Spleen (tissue), 7 donors: ENCODE measurements at regions not wholly inside any gene's neighbourhood (a gene's known extent, or its start where the extent isn't known, plus 50 kb on each side); places are given as distances from the start of the nearest gene placed in this dataset.

ENCODE experiments used
- CTCF ChIP-seq, 11 experiments: fragments of 200-600 bp in 7 of 11; fragments of 450-650 bp in 4 of 11; sonication (generic) in 4 of 11; IDR thresholded peaks in 8 of 11; conservative IDR thresholded peaks in 3 of 11; 1 replicate in 7 of 11; 2 replicates in 4 of 11; pipeline versions ENCODE4 v1.4.0 to v1.8.0; 2016 to 2021; ENCODE audit warnings: antibody characterized with exemption in 11 of 11, inconsistent platforms in 4 of 11, mild to moderate bottlenecking in 1 of 11
- POLR2A ChIP-seq, 3 donors: fragments of 450-650 bp; IDR thresholded peaks; one replicate each; pipeline ENCODE4 v1.5.1; 2017; ENCODE audit warnings: antibody characterized with exemption in 3 of 3, mild to moderate bottlenecking in 1 of 3
- POLR2AphosphoS5 ChIP-seq, 3 donors: sonication (generic); formaldehyde crosslinking; IDR thresholded peaks; one replicate each; pipeline ENCODE4 v1.5.1; 2017; ENCODE audit warnings: antibody characterized with exemption in 3 of 3
- donor health status: DM: no; HTN: no; CAD: no; lungs with moderate emphysema.
- donor health status: DM: no; HTN: no; CAD: no.
- donor health status: DM: no; HTN: no; CAD: no.

DNA sequence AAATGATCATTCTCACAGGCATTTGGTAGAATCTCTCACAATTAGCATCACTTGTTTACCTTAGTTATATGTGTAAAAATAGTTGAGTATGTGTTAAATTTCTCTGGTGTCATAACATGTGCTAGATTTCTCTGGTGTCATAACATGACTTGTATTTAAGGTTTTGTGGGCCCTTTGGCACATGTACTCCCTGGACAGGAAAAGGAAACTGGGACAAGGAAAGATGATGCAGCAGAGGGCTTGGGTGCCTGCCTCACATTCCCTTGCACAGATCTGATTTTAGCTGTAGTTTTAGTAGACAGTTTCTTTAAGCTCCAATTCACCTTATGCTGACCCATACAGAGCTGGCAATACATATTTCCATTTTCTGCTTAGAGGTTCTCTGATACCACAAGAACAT is 726.0 kb downstream of the C4orf33 start:
- TF ChIP-seq CTCF (IDR thresholded peaks at IDR 0.05 in 8 of 11, conservative IDR thresholded peaks at IDR 0.05 in 3 of 11) = no peak
- no peak for TF ChIP-seq POLR2AphosphoS5 (IDR thresholded peaks at IDR 0.05)
- no peak for TF ChIP-seq POLR2A (IDR thresholded peaks at IDR 0.05)
